H9 (cell line): ENCODE measurements at regions not wholly inside any gene's neighbourhood (a gene's known extent, or its start where the extent isn't known, plus 50 kb on each side); places are given as distances from the start of the nearest gene placed in this dataset.

Source experiments
- DNase-seq: peaks from one replicate; pipeline ENCODE4 v3.0.0-alpha.2; 2017
- H2AFZ ChIP-seq: one replicate; pipeline ENCODE4 v1.6.1; 2013; ENCODE audit warnings: mild to moderate bottlenecking, low read length, control low read depth, moderate library complexity
- H2AK5ac ChIP-seq: 2 replicates; pipeline ENCODE4 v1.6.1; 2013; ENCODE audit warnings: low read length, control low read depth, mixed read lengths; ENCODE audit not compliant: insufficient read length
- H2BK120ac ChIP-seq: one replicate; pipeline ENCODE4 v1.6.1; 2013; ENCODE audit warnings: low read depth, mild to moderate bottlenecking, low read length, control low read depth, inconsistent platforms; ENCODE audit not compliant: poor library complexity, severe bottlenecking
- H2BK12ac ChIP-seq: 2 replicates; pipeline ENCODE4 v1.6.1; 2013; ENCODE audit warnings: low read length, control low read depth, mixed read lengths, low read depth; ENCODE audit not compliant: insufficient read length
- H2BK15ac ChIP-seq: 2 replicates; pipeline ENCODE4 v1.6.1; 2013; ENCODE audit warnings: low read depth, low read length, control low read depth
- H2BK20ac ChIP-seq: one replicate; pipeline ENCODE4 v1.6.1; 2013; ENCODE audit warnings: low read depth, mild to moderate bottlenecking, low read length, control low read depth, inconsistent platforms; ENCODE audit not compliant: poor library complexity, severe bottlenecking
- H2BK5ac ChIP-seq: 2 replicates; pipeline ENCODE4 v1.6.1; 2013; ENCODE audit warnings: low read length, control low read depth, mixed read lengths; ENCODE audit not compliant: insufficient read length
- H3K14ac ChIP-seq: 2 replicates; pipeline ENCODE4 v1.6.1; 2013; ENCODE audit warnings: low read length, control low read depth; ENCODE audit not compliant: insufficient read depth
- H3K18ac ChIP-seq: 2 replicates; pipeline ENCODE4 v1.6.1; 2013; ENCODE audit warnings: low read depth, mild to moderate bottlenecking, mixed read lengths, low read length, control low read depth; ENCODE audit not compliant: insufficient read length
- H3K23ac ChIP-seq: 2 replicates; pipeline ENCODE4 v1.6.1; 2013; ENCODE audit warnings: low read length, control low read depth, mixed read lengths, low read depth; ENCODE audit not compliant: insufficient read length
- H3K23me2 ChIP-seq: 2 replicates; pipeline ENCODE4 v1.6.1; 2013; ENCODE audit warnings: low read depth, mild to moderate bottlenecking, mixed read lengths, low read length, control low read depth; ENCODE audit not compliant: insufficient read length, poor library complexity, severe bottlenecking
- H3K27ac ChIP-seq: 2 replicates; pipeline ENCODE4 v1.5.1; 2013; ENCODE audit warnings: low read length, control low read depth, mixed read lengths, low read depth; ENCODE audit not compliant: insufficient read length
- H3K27me3 ChIP-seq: 2 replicates; pipeline ENCODE4 v1.6.1; 2013; ENCODE audit warnings: low read length, control low read depth, inconsistent platforms; ENCODE audit not compliant: insufficient read depth
- H3K4ac ChIP-seq: 2 replicates; pipeline ENCODE4 v1.6.1; 2013; ENCODE audit warnings: low read depth, mild to moderate bottlenecking, control low read depth, inconsistent platforms, low read length, moderate library complexity
- H3K4me1 ChIP-seq: 2 replicates; pipeline ENCODE4 v1.6.1; 2013; ENCODE audit warnings: low read length, control low read depth, inconsistent platforms; ENCODE audit not compliant: insufficient read depth
- H3K4me2 ChIP-seq: 2 replicates; pipeline ENCODE4 v1.6.1; 2013; ENCODE audit warnings: low read length, control low read depth, mixed read lengths; ENCODE audit not compliant: insufficient read length, insufficient read depth
- H3K56ac ChIP-seq: 2 replicates; pipeline ENCODE4 v1.6.1; 2013; ENCODE audit warnings: low read depth, mild to moderate bottlenecking, mixed read lengths, low read length, control low read depth; ENCODE audit not compliant: insufficient read length
- H3K79me1 ChIP-seq: 2 replicates; pipeline ENCODE4 v1.6.1; 2013; ENCODE audit warnings: low read depth, mild to moderate bottlenecking, moderate library complexity, low read length, control low read depth, inconsistent platforms; ENCODE audit not compliant: insufficient read depth, poor library complexity, severe bottlenecking
- H3K79me2 ChIP-seq: 2 replicates; pipeline ENCODE4 v1.6.1; 2013; ENCODE audit warnings: low read length, control low read depth, inconsistent platforms; ENCODE audit not compliant: insufficient read depth
- H3K9ac ChIP-seq: 2 replicates; pipeline ENCODE4 v1.6.1; 2013; ENCODE audit warnings: low read length, control low read depth, mixed read lengths; ENCODE audit not compliant: insufficient read length; ENCODE audit errors: extremely low read depth
- H3K9me3 ChIP-seq: one replicate; pipeline ENCODE4 v1.6.1; 2013; ENCODE audit warnings: low read depth, low read length, inconsistent platforms; ENCODE audit not compliant: control insufficient read depth
- H3T11ph ChIP-seq: one replicate; pipeline ENCODE4 v1.6.1; 2013; ENCODE audit warnings: mild to moderate bottlenecking, low read length, control low read depth, inconsistent platforms
- H4K20me1 ChIP-seq: one replicate; pipeline ENCODE4 v1.6.1; 2013; ENCODE audit not compliant: control insufficient read depth, insufficient read length, insufficient read depth
- H4K5ac ChIP-seq: 2 replicates; pipeline ENCODE4 v1.6.1; 2013; ENCODE audit warnings: low read depth, mild to moderate bottlenecking, mixed read lengths, low read length, control low read depth; ENCODE audit not compliant: insufficient read length
- H4K8ac ChIP-seq: replicated peaks from 2 replicates; pipeline ENCODE4 v1.6.1; 2013; ENCODE audit warnings: low read length, control low read depth, mixed read lengths, low read depth; ENCODE audit not compliant: insufficient read length
- H4K91ac ChIP-seq: 2 replicates; pipeline ENCODE4 v1.6.1; 2013; ENCODE audit warnings: low read depth, mild to moderate bottlenecking, moderate library complexity, mixed read lengths, low read length, control low read depth; ENCODE audit not compliant: insufficient read length
- H3K27ac Mint-ChIP-seq, 3 experiments: 2 replicates in 2 of 3; 3 replicates in 1 of 3; pipeline ENCODE4 v1.8.0; 2020 to 2021; ENCODE audit warnings: mixed read lengths in 3 of 3, mild to moderate bottlenecking in 1 of 3, moderate library complexity in 1 of 3
- H3K27me3 Mint-ChIP-seq: 2 replicates; pipeline ENCODE4 v1.8.0; 2021; ENCODE audit warnings: low read depth, mild to moderate bottlenecking, moderate library complexity, mixed read lengths
- H3K36me3 Mint-ChIP-seq, 3 experiments: 2 replicates in 2 of 3; 3 replicates in 1 of 3; pipeline ENCODE4 v1.8.0; 2020 to 2021; ENCODE audit warnings: low read depth in 3 of 3, mixed read lengths in 3 of 3; ENCODE audit not compliant: insufficient read depth in 1 of 3
- H3K4me1 Mint-ChIP-seq, 2 experiments: 2 replicates each; pipeline ENCODE4 v1.8.0; 2020; ENCODE audit warnings: mixed read lengths in 2 of 2
- H3K4me3 Mint-ChIP-seq, 2 experiments: 2 replicates in 1 of 2; 3 replicates in 1 of 2; pipeline ENCODE4 v1.8.0; 2020 to 2021; ENCODE audit warnings: mild to moderate bottlenecking in 2 of 2, mixed read lengths in 2 of 2, moderate library complexity in 1 of 2
- H3K9me3 Mint-ChIP-seq, 2 experiments: 2 replicates in 1 of 2; 3 replicates in 1 of 2; pipeline ENCODE4 v1.8.0; 2020; ENCODE audit warnings: mild to moderate bottlenecking in 2 of 2, mixed read lengths in 2 of 2, moderate library complexity in 1 of 2
- CTCF ChIP-seq: fragments of 200-600 bp; sonication (generic); conservative IDR thresholded peaks from 3 replicates; pipeline ENCODE4 v1.8.0; 2021; ENCODE audit warnings: antibody characterized with exemption, mild to moderate bottlenecking
- WGBS: extraction: QIAGEN DNeasy Blood & Tissue Kit; methylation state at CpG from one replicate; pipeline ENCODE4 v1.1.7; 2013; ENCODE audit warnings: missing lambda C conversion rate, low lambda C conversion rate, mixed read lengths; ENCODE audit not compliant: insufficient read length; ENCODE audit errors: extremely low coverage; 5-methylcytosine and 5-hydroxymethylcytosine counted together

DNA sequence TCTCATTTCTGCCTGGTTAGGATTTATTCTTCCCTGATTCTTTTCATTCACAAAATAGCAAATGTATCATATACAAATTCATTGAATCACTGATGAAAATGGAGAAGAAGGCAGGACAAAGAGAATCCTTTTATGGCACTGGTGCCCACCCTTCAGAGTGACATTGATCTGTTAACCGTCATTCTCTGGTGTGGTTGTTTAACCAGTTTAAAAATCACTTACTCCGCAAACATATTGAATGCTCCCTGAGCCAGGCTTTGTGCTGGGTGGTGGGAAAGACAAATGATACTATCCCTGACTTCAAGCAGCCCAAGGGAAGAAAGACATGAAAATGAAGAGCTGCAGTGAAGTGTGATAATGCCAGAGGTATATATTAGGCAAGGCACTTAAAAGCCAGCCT is 187.5 kb upstream of the SLC38A2 start:
- Mint-ChIP-seq H3K27ac (peak overlapping the region in 1 of 3 experiments; percentile 37; a peak in 4 of 7 replicates), H3K4me3 (no peak overlapping the region), H3K27me3 (no peaks in the 10 kb centered on the region), H3K4me1 (peaks cover 21 to 33% of the 10 kb centered on the region in 2 experiments), H3K36me3 (peaks cover 9 to 12% (median 9%) of the 10 kb centered on the region in 3 experiments; a peak in 6 of 7 replicates), H3K9me3 (peaks cover 5 to 11% of the 10 kb centered on the region in 2 experiments)
- Histone ChIP-seq H3T11ph (no peak overlapping the region), H2BK15ac (no peak overlapping the region), H3K4me1 (peaks cover 2% of the 10 kb centered on the region; the same call in 1 of the 2 replicates), H2AFZ (no peak overlapping the region), H3K9ac (peak overlapping the region; percentile 23), H3K27me3 (peaks cover 2% of the 10 kb centered on the region; the same call in 1 of the 2 replicates), H3K56ac (no peak overlapping the region), H2AK5ac (no peak overlapping the region), H3K14ac (no peak overlapping the region), H3K27ac (no peak overlapping the region), H2BK12ac (no peak overlapping the region), H3K9me3 (no peaks in the 10 kb centered on the region), H3K4ac (no peak overlapping the region), H4K8ac (no peak overlapping the region), H3K23ac (no peak overlapping the region), H3K79me1 (no peaks in the 10 kb centered on the region), H2BK120ac (no peak overlapping the region), H4K91ac (no peak overlapping the region), H3K79me2 (no peaks in the 10 kb centered on the region), H4K20me1 (no peaks in the 10 kb centered on the region), H3K4me2 (no peak overlapping the region), H3K23me2 (no peaks in the 10 kb centered on the region), H2BK20ac (no peak overlapping the region), H4K5ac (no peak overlapping the region), H2BK5ac (peak overlapping the region; percentile 53), H3K18ac (no peak overlapping the region)
- DNase-seq = no peak
- no CpG with 5 or more reads among the region's 2 CpGs for WGBS
- no peak for TF ChIP-seq CTCF
